Activated T-helper 2 cell treated with anti-CD3 and anti-CD28 coated beads, Interferon-gamma antibody, Interleukin-2, Interleukin-4, amounts not matched to agents 10 μg/mL and 5 μg/mL and 100 μg/mL, durations not matched to agents 14 hours and 24 hours and 36 hours (primary cell): ENCODE measurements at regions not wholly inside any gene's neighbourhood (a gene's known extent, or its start where the extent isn't known, plus 50 kb on each side); places are given as distances from the start of the nearest gene placed in this dataset.

ENCODE experiments used
- DNase-seq: peaks from one replicate; pipeline ENCODE4 v3.0.0; 2021; ENCODE audit warnings: low spot score
- H3K27ac Mint-ChIP-seq: one replicate; pipeline ENCODE4 v1.8.0; 2021; ENCODE audit warnings: mixed read lengths
- H3K27me3 Mint-ChIP-seq: one replicate; pipeline ENCODE4 v1.8.0; 2021; ENCODE audit warnings: low read depth, mixed read lengths
- H3K36me3 Mint-ChIP-seq: one replicate; pipeline ENCODE4 v1.8.0; 2021; ENCODE audit warnings: low read depth, mixed read lengths
- H3K4me1 Mint-ChIP-seq: one replicate; pipeline ENCODE4 v1.8.0; 2021; ENCODE audit warnings: low read depth, mixed read lengths
- H3K4me3 Mint-ChIP-seq: one replicate; pipeline ENCODE4 v1.8.0; 2021; ENCODE audit warnings: low read depth, mild to moderate bottlenecking, moderate library complexity, mixed read lengths
- H3K9me3 Mint-ChIP-seq: one replicate; pipeline ENCODE4 v1.8.0; 2021; ENCODE audit warnings: mixed read lengths
- intact Hi-C: fragments of 100-400 bp; cut with micrococcal nuclease; formaldehyde crosslinking; loops from one replicate; pipeline ENCODE4 v1.15.1; 2023

- Mint-ChIP-seq H3K4me3 (no peak overlapping the region), H3K4me1 (no peaks in the 10 kb centered on the region), H3K27ac (no peak overlapping the region), H3K27me3 (no peaks in the 10 kb centered on the region), H3K9me3 (peaks cover 4% of the 10 kb centered on the region), H3K36me3 (no peaks in the 10 kb centered on the region)
- intact Hi-C loops, result no loop called here
- no peak for DNase-seq
These were observed 331.8 kb upstream of the SLC8A1 start for GRCh38 chr2:40783704-40784103.

- Mint-ChIP-seq H3K4me3 (no peak overlapping the region), H3K9me3 (peaks cover 4% of the 10 kb centered on the region), H3K4me1 (no peaks in the 10 kb centered on the region), H3K27me3 (no peaks in the 10 kb centered on the region), H3K27ac (no peak overlapping the region), H3K36me3 (no peaks in the 10 kb centered on the region)
- DNase-seq, result no peak
- intact Hi-C loops, result no loop called here
These were observed 334.7 kb upstream of the SLC8A1 start for GRCh38 chr2:40786636-40787035.

- intact Hi-C loops, result no loop called here
- no peak for DNase-seq
- H3K4me1 Mint-ChIP-seq, result no peaks in the 10 kb centered on the region
- no peak overlapping the region for H3K27ac Mint-ChIP-seq
- H3K27me3 Mint-ChIP-seq, result no peaks in the 10 kb centered on the region
- no peaks in the 10 kb centered on the region for H3K9me3 Mint-ChIP-seq
- H3K36me3 Mint-ChIP-seq, result no peaks in the 10 kb centered on the region
- H3K4me3 Mint-ChIP-seq, result no peak overlapping the region
These were observed 345.2 kb upstream of the SLC8A1 start for GRCh38 chr2:40797120-40797519.

GRCh38 chr2:40803900-40804299 lies 352.0 kb upstream of the SLC8A1 start:
- DNase-seq, result no peak
- Mint-ChIP-seq H3K4me1 (no peaks in the 10 kb centered on the region), H3K27ac (no peak overlapping the region), H3K36me3 (no peaks in the 10 kb centered on the region), H3K9me3 (no peaks in the 10 kb centered on the region), H3K27me3 (no peaks in the 10 kb centered on the region), H3K4me3 (no peak overlapping the region)
- intact Hi-C loops, result no loop called here

GRCh38 chr2:40809156-40809555 lies 357.3 kb upstream of the SLC8A1 start:
- DNase-seq, result no peak
- intact Hi-C loops, result no loop called here
- Mint-ChIP-seq H3K27ac (no peak overlapping the region), H3K27me3 (no peaks in the 10 kb centered on the region), H3K9me3 (no peaks in the 10 kb centered on the region), H3K4me1 (no peaks in the 10 kb centered on the region), H3K36me3 (no peaks in the 10 kb centered on the region), H3K4me3 (no peak overlapping the region)

- Mint-ChIP-seq H3K36me3 (no peaks in the 10 kb centered on the region), H3K4me3 (no peak overlapping the region), H3K9me3 (no peaks in the 10 kb centered on the region), H3K4me1 (no peaks in the 10 kb centered on the region), H3K27me3 (no peaks in the 10 kb centered on the region), H3K27ac (no peak overlapping the region)
- no peak for DNase-seq
- intact Hi-C loops, result no loop called here
These were observed 362.7 kb upstream of the SLC8A1 start for GRCh38 chr2:40814616-40815015.

- Mint-ChIP-seq H3K9me3 (no peaks in the 10 kb centered on the region), H3K36me3 (no peaks in the 10 kb centered on the region), H3K27me3 (no peaks in the 10 kb centered on the region), H3K4me3 (no peak overlapping the region), H3K27ac (no peak overlapping the region), H3K4me1 (peaks cover 4% of the 10 kb centered on the region)
- intact Hi-C loops, result no loop called here
- no peak for DNase-seq
These were observed 368.4 kb upstream of the SLC8A1 start for GRCh38 chr2:40820319-40820718.

- Mint-ChIP-seq H3K36me3 (no peaks in the 10 kb centered on the region), H3K27ac (no peak overlapping the region), H3K4me3 (no peak overlapping the region), H3K4me1 (peaks cover 4% of the 10 kb centered on the region), H3K9me3 (no peaks in the 10 kb centered on the region), H3K27me3 (no peaks in the 10 kb centered on the region)
- no peak for DNase-seq
- intact Hi-C loops, result no loop called here
These were observed 371.6 kb upstream of the SLC8A1 start for GRCh38 chr2:40823478-40823877.

- intact Hi-C loops, result no loop called here
These were observed 372.4 kb upstream of the SLC8A1 start for GRCh38 chr2:40824278-40824677.

GRCh38 chr2:40827392-40827791 lies 375.5 kb upstream of the SLC8A1 start:
- Mint-ChIP-seq H3K9me3 (no peaks in the 10 kb centered on the region), H3K27ac (no peak overlapping the region), H3K4me3 (no peak overlapping the region), H3K36me3 (no peaks in the 10 kb centered on the region), H3K4me1 (peaks cover 4% of the 10 kb centered on the region), H3K27me3 (no peaks in the 10 kb centered on the region)
- intact Hi-C loops, result no loop called here
- DNase-seq, result no peak

More at GRCh38 chr2:40824278-40824677, 372.4 kb upstream of the SLC8A1 start:
- no peaks in the 10 kb centered on the region for H3K36me3 Mint-ChIP-seq
- no peak overlapping the region for H3K27ac Mint-ChIP-seq
- no peaks in the 10 kb centered on the region for H3K9me3 Mint-ChIP-seq
- peaks cover 4% of the 10 kb centered on the region for H3K4me1 Mint-ChIP-seq
- H3K27me3 Mint-ChIP-seq, result no peaks in the 10 kb centered on the region
- no peak overlapping the region for H3K4me3 Mint-ChIP-seq
- DNase-seq, result no peak

GRCh38 chr2:40831321-40831873 lies 379.5 kb upstream of the SLC8A1 start:
- DNase-seq, result no peak
- H3K4me3 Mint-ChIP-seq, result no peak overlapping the region
- no peaks in the 10 kb centered on the region for H3K27me3 Mint-ChIP-seq
- no peaks in the 10 kb centered on the region for H3K36me3 Mint-ChIP-seq
- peaks cover 3% of the 10 kb centered on the region for H3K9me3 Mint-ChIP-seq
- intact Hi-C loops, result no loop called here
- no peak overlapping the region for H3K27ac Mint-ChIP-seq
- H3K4me1 Mint-ChIP-seq, result no peaks in the 10 kb centered on the region

GRCh38 chr2:40841856-40842255 lies 390.0 kb upstream of the SLC8A1 start:
- no peak for DNase-seq
- H3K9me3 Mint-ChIP-seq, result no peaks in the 10 kb centered on the region
- intact Hi-C loops, result no loop called here

GRCh38 chr2:40844353-40845277 lies 392.7 kb upstream of the SLC8A1 start:
- intact Hi-C loops, result no loop called here
- H3K27me3 Mint-ChIP-seq, result no peaks in the 10 kb centered on the region
- no peak overlapping the region for H3K4me3 Mint-ChIP-seq
- no peaks in the 10 kb centered on the region for H3K4me1 Mint-ChIP-seq
- no peak overlapping the region for H3K27ac Mint-ChIP-seq
- peaks cover 3% of the 10 kb centered on the region for H3K9me3 Mint-ChIP-seq
- no peak for DNase-seq
- H3K36me3 Mint-ChIP-seq, result no peaks in the 10 kb centered on the region

More at GRCh38 chr2:40841856-40842255, 390.0 kb upstream of the SLC8A1 start:
- Mint-ChIP-seq H3K4me1 (no peaks in the 10 kb centered on the region), H3K4me3 (no peak overlapping the region), H3K27me3 (no peaks in the 10 kb centered on the region), H3K36me3 (no peaks in the 10 kb centered on the region), H3K27ac (no peak overlapping the region)
